ENCODE measurements at regions not wholly inside any gene's neighbourhood (a gene's known extent, or its start where the extent isn't known, plus 50 kb on each side); places are given as distances from the start of the nearest gene placed in this dataset.
"Not testable (repeated sequence)": the region's sequence is repeated elsewhere in the genome, so short reads cannot be mapped to it uniquely, and the experiment has no call there.

GRCh38 chr6:11932892-11933291 is 79.2 kb upstream of the HIVEP1 start:
- BruUV-seq (replicated peaks); H3K4me3 ChIP-seq; DNase-seq (ENCODE audit: extremely low read depth in 1 of 4, low spot score in 3 of 4); H3K9me1 ChIP-seq (ENCODE audit: control insufficient read depth, insufficient read depth, low read length); H3K27me3 ChIP-seq (ENCODE audit: control insufficient read depth in 2 of 2, insufficient read depth in 2 of 2, low read length in 2 of 2); FAIRE-seq; H2AFZ ChIP-seq (ENCODE audit: low read depth, low read length); H3K9ac ChIP-seq (ENCODE audit: insufficient read depth in 1 of 2, low read depth in 2 of 2, low read length in 2 of 2); in situ Hi-C loops (cut with MboI); H3K79me2 ChIP-seq (ENCODE audit: control insufficient read depth, insufficient read depth, low read length); ATAC-seq; H4K20me1 ChIP-seq (replicated peaks; ENCODE audit: control insufficient read depth, insufficient read depth, low read length); CTCF ChIA-PET (ENCODE audit: low intra/inter-chr PET ratio); H3K4me2 ChIP-seq (ENCODE audit: insufficient read depth, low read length); H3K36me3 ChIP-seq (ENCODE audit: control insufficient read depth, insufficient read depth, low read length); TF ChIP-seq ATF3 (CRISPR knock-in tag; conservative IDR thresholded peaks at IDR 0.05): not testable (repeated sequence)
- Histone ChIP-seq H3K4me1 (replicated peaks in 1 of 2; ENCODE audit: control insufficient read depth in 2 of 2, insufficient read depth in 2 of 2, low read length in 2 of 2) (peaks cover 24 to 29% of the 10 kb centered on the region in 2 experiments; a peak in 4 of 5 replicates), H3K9me3 (replicated peaks; ENCODE audit: control insufficient read depth, insufficient read depth, low read depth, low read length) (peaks cover 34% of the 10 kb centered on the region), H3K27ac (ENCODE audit: extremely low read depth, low read depth, low read length) (peak overlapping the region; percentile 94; the same call in 2 of the 3 replicates)
- TF ChIP-seq WHSC1 (IDR thresholded peaks at IDR 0.05; ENCODE audit: low read length), result peak; percentile 55
- peak; percentile 57; the same call in 1 of the 2 replicates for TF ChIP-seq ATF3 (IDR thresholded peaks at IDR 0.05)
- 0 out of 2 replicates have a peak, but pooled peaks have one; percentile 24 for TF ChIP-seq CC2D1A (IDR thresholded peaks at IDR 0.05)
- peak; percentile 96 for TF ChIP-seq CHAMP1 (IDR thresholded peaks at IDR 0.05)
- peak; percentile 33 for TF ChIP-seq RBM22 (IDR thresholded peaks at IDR 0.05; ENCODE audit: low read depth, low read length, poor library complexity, severe bottlenecking)
- TF ChIP-seq CBX1 (IDR thresholded peaks at IDR 0.05; ENCODE audit: low read depth), result peak; percentile 81
- peak; percentile 83 for TF ChIP-seq PCBP1 (IDR thresholded peaks at IDR 0.05; ENCODE audit: low read depth, low read length, poor library complexity, severe bottlenecking)
- peak in 1 of 2 experiments; percentile 31; a peak in 1 of 4 replicates for TF ChIP-seq TRIM24 (IDR thresholded peaks at IDR 0.05)
- TF ChIP-seq RBM14 (IDR thresholded peaks at IDR 0.05; ENCODE audit: borderline replicate concordance, insufficient read depth, low read depth, low read length), result 0 out of 2 replicates have a peak, but pooled peaks have one; percentile 58
- TF ChIP-seq, protein P1, sequence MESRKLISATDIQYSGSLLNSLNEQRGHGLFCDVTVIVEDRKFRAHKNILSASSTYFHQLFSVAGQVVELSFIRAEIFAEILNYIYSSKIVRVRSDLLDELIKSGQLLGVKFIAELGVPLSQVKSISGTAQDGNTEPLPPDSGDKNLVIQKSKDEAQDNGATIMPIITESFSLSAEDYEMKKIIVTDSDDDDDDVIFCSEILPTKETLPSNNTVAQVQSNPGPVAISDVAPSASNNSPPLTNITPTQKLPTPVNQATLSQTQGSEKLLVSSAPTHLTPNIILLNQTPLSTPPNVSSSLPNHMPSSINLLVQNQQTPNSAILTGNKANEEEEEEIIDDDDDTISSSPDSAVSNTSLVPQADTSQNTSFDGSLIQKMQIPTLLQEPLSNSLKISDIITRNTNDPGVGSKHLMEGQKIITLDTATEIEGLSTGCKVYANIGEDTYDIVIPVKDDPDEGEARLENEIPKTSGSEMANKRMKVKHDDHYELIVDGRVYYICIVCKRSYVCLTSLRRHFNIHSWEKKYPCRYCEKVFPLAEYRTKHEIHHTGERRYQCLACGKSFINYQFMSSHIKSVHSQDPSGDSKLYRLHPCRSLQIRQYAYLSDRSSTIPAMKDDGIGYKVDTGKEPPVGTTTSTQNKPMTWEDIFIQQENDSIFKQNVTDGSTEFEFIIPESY (CRISPR knock-in tag; IDR thresholded peaks at IDR 0.05), result peak; percentile 94
- TF ChIP-seq CBX3 (IDR thresholded peaks at IDR 0.05; ENCODE audit: borderline replicate concordance in 1 of 2, low read length in 2 of 2), result peak in 1 of 2 experiments; percentile 11; a peak in 1 of 3 replicates
- intact Hi-C loops (cut with micrococcal nuclease), result loop anchor here (5.0 kb wide), 3 partner anchors 44 to 144 kb away; no protein-coding TSS in a partner anchor
- POLR2A ChIA-PET, result interaction anchor here (1.1 to 4.8 kb wide), 2 partner anchors 11 kb away, joined by 3 to 57 read pairs; no protein-coding TSS in a partner anchor
- 100% methylated on average over 6 of the region's 33 CpGs for WGBS (ENCODE audit: insufficient coverage, low coverage, missing lambda C conversion rate)

Measured in K562 (cell line).